SU-DHL-6 (cell line): ENCODE measurements at regions not wholly inside any gene's neighbourhood (a gene's known extent, or its start where the extent isn't known, plus 50 kb on each side); places are given as distances from the start of the nearest gene placed in this dataset.

Experiments
- EZH2phosphoT487 ChIP-seq: fragments of 200-600 bp; sonication (generic), shearing (Covaris generic); conservative IDR thresholded peaks from 2 replicates; pipeline ENCODE4 v1.6.1; 2018; ENCODE audit warnings: mild to moderate bottlenecking, antibody characterized with exemption, low read length, moderate library complexity, mixed read lengths
- TF ChIP-seq, protein P1 (sequence below): fragments of 200-600 bp; sonication (generic); IDR thresholded peaks from one replicate; pipeline ENCODE4 v1.5.1; 2017; ENCODE audit warnings: antibody characterized with exemption, mild to moderate bottlenecking, low read length, moderate library complexity; ENCODE audit not compliant: insufficient read depth, poor library complexity, severe bottlenecking

DNA sequence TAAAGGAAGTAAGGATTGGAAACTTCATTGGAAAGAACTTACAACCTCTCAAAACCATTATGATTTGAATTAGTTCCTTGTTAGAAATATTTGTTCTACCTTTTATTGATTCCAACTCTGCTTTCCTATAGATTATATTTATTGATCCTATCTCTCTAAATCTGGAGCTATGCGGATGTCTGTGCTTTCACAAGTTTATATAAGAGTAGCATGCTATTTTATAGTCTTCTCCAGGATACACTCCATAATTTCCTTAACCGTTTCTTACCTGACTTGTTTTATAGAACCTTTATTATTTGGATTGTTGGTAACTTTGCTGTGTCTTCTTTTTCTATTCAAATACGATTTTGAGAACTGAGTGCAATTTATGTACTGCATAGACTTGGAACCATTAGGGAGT lies 668.1 kb downstream of the RAPGEF2 start:
- TF ChIP-seq, protein P1, sequence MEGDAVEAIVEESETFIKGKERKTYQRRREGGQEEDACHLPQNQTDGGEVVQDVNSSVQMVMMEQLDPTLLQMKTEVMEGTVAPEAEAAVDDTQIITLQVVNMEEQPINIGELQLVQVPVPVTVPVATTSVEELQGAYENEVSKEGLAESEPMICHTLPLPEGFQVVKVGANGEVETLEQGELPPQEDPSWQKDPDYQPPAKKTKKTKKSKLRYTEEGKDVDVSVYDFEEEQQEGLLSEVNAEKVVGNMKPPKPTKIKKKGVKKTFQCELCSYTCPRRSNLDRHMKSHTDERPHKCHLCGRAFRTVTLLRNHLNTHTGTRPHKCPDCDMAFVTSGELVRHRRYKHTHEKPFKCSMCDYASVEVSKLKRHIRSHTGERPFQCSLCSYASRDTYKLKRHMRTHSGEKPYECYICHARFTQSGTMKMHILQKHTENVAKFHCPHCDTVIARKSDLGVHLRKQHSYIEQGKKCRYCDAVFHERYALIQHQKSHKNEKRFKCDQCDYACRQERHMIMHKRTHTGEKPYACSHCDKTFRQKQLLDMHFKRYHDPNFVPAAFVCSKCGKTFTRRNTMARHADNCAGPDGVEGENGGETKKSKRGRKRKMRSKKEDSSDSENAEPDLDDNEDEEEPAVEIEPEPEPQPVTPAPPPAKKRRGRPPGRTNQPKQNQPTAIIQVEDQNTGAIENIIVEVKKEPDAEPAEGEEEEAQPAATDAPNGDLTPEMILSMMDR: no peak
- no peak for TF ChIP-seq EZH2phosphoT487
